ENCODE measurements at regions not wholly inside any gene's neighbourhood (a gene's known extent, or its start where the extent isn't known, plus 50 kb on each side); places are given as distances from the start of the nearest gene placed in this dataset.
"Not testable (repeated sequence)": the region's sequence is repeated elsewhere in the genome, so short reads cannot be mapped to it uniquely, and the experiment has no call there.

GRCh38 chr4:11700751-11701226 is 272.1 kb upstream of the HS3ST1 start:
- DNase-seq (ENCODE audit: low read depth): no peak

- DNase-seq (ENCODE audit: low read depth): no peak
Observed at GRCh38 chr4:11698846-11699590, 270.3 kb upstream of the HS3ST1 start.

DNA sequence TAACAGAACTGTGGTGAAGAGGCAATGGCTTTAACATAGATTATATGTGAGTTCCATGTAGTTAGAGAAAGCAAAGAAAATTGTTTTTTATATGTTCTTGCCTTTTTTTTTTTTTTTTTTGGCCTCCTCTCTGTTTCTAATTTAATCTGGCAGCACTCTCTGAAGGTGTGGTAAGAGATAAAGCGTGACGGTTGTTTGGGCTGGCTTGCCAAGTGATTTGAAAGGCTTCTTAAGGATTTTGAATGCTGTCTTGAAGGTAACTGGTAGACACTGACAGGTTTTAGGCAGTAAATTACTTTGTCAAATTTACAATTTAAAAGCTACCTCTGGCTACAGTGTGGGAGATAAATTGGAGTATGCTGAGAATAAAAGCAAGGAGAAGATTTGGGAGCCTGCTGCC is 269.3 kb upstream of the HS3ST1 start:
- DNase-seq (ENCODE audit: low read depth): no peak

GRCh38 chr4:11693693-11694092 is 265.0 kb upstream of the HS3ST1 start:
- no peak for DNase-seq (ENCODE audit: low read depth)

DNA sequence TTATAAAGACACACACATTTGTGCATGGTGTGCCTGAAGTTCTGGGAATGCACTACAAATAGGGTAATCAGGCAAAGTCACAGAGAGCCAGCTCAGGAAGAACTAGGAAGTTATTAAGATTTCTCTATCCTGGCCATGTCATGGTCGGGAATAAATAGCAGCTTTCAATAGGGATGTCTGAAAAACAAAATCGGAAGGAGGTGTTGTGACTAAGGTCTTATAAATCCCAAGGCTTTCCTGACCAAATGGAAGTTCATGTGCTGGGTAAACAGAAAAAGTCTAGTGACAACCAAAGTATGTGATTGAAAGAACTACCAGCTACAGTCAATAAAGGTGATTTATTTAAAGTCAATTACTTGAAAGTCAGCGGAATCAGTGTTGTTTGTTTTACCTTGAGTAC is 262.5 kb upstream of the HS3ST1 start:
- DNase-seq (ENCODE audit: low read depth): no peak

DNA sequence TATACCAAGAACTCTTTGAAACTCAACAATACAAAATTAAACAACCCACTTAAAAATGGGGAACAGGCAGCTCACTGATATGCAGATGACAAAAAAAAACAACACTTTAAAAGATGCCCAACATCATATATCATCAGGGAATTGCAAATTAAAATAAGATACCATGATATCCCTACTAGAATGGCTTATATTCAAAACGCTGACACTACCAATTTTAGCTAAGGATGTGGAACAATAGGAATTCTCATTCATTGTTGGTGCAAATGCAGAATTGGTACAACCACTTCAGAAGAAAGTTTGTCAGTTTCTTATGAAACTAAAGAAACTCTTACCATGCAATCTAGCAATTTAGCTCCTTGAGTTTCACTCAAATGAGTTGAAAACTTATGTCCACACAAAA is 259.0 kb upstream of the HS3ST1 start:
- no peak for DNase-seq (ENCODE audit: low read depth)

DNA sequence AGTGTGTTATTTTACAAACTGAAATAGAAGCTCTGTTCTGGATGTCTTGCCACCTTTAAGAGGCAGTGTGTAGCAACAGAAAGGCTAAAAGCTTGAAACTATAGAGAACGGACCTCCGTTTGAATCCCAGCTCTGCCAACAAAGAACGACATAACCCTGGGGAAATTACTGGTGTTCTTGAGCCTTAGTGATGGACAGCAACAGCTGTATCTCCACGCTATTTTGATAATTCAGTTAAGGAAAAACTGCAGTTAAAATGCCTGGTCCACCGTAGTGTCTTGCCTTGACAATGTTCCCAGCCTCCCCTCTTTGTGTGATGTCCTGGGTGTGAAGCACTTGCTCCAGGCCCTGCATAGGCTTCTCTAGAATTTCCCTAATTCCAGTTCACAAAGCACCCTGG is 256.8 kb upstream of the HS3ST1 start:
- DNase-seq (ENCODE audit: low read depth): no peak

- DNase-seq (ENCODE audit: low read depth): no peak
Observed at GRCh38 chr4:11675051-11675800, 246.5 kb upstream of the HS3ST1 start.

GRCh38 chr4:11670304-11670703 is 241.6 kb upstream of the HS3ST1 start:
- no peak for DNase-seq (ENCODE audit: low read depth)

DNA sequence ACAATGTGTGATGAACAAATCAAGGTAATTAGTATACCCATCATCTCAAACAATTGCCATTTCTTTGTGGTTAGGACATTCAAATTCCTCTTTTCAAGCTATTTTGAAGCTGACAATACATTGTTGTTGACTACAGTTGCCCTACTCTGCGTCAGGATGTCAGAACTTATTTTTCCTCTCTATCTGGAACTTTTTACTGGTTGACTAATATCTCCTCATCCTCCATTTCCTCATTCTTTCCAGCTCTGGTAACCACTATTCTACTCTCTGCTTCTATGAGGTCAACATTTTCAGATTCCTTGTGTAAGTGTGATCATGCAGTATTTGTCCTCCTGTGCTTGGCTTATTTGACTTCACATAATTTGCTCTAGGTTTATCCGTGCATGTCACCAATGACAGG is 240.5 kb upstream of the HS3ST1 start:
- DNase-seq (ENCODE audit: low read depth): no peak

DNA sequence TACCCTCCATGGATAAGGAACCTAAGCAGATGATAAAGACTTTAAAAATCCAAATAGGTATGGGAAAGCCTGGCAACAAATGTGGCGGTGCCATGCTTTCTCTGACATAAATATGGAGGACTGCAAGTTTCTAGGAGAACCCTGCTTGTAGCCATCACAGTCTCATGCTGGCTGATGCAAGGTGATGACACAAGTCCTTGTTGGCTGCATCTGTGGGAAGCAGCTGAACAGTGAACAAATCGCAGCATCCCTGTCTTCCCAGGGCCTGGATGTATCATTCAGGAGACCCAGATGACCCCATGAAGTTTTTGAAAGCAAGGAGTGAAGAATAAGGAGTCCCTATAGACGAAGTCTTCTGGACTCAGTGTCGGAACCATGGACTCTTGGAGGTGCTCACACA is 234.4 kb upstream of the HS3ST1 start:
- no peak for DNase-seq (ENCODE audit: low read depth)

- no peak for DNase-seq (ENCODE audit: low read depth)
Observed at GRCh38 chr4:11650801-11651596, 222.3 kb upstream of the HS3ST1 start.

DNA sequence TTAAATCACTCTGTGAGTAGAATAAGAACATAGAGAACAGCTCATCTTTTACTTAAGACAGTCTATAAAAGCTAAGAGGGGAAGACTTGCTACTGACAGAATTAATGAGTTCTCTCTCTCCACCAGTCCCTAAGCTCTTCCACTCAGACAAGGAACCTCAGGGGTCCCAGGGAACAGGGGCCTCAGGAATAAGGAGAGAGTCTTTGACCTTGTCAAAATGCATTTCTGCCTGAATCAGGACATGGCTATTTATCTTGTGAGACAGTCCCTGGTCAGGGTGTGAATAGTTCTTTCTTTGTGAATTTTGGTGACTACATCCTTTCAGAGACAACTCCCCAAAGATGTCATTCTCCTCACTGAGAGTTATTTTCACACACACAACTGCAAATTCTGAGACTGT is 218.7 kb upstream of the HS3ST1 start:
- DNase-seq (ENCODE audit: low read depth): no peak

GRCh38 chr4:11643081-11643480 is 214.4 kb upstream of the HS3ST1 start:
- not testable (repeated sequence) for DNase-seq (ENCODE audit: low read depth)

- DNase-seq (ENCODE audit: low read depth): no peak
Observed at GRCh38 chr4:11640584-11640983, 211.9 kb upstream of the HS3ST1 start.

- no peak for DNase-seq (ENCODE audit: low read depth)
Observed at GRCh38 chr4:11636551-11636950, 207.9 kb upstream of the HS3ST1 start.

GRCh38 chr4:11636031-11636430 is 207.3 kb upstream of the HS3ST1 start:
- no peak for DNase-seq (ENCODE audit: low read depth)

- DNase-seq (ENCODE audit: low read depth): no peak
Observed at GRCh38 chr4:11635342-11635741, 206.6 kb upstream of the HS3ST1 start.

DNA sequence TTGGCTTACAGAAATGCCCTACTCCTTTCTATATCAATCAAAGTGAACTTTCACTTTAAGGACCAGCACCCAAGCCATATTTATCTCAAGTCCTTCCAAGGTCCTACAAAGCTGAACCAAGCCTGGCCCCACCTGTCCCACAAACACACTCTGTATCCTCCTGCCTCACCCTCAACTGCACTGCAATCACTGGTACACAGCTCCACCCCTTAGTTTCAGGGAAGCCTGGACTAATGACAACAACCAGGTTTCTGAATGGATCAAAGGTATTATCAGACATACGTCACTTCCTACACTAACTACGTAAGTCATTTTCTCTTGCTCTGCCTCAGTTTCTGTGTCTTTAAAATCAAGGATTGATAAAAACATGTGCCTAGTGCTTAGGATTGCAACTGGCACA is 205.6 kb upstream of the HS3ST1 start:
- DNase-seq (ENCODE audit: low read depth): no peak

DNA sequence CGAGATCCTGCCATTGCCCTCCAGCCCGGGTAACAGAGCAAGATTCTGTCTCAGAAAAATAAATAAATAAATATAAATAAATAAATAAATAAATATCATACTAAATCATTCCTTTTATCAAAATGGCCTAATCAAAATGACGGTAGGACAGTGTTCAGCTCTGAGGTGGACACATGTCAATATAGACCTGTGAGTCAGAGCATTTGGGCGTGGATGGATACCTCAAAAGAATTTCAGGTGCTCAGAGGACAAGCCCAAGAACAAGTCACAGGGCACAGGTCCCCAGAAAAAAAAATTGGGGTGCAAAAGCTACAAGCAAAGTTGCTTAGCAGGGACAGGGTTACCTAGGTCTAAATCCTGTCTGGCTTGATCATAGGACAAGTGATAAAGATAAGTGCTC is 204.7 kb upstream of the HS3ST1 start:
- no peak for DNase-seq (ENCODE audit: low read depth)

DNA sequence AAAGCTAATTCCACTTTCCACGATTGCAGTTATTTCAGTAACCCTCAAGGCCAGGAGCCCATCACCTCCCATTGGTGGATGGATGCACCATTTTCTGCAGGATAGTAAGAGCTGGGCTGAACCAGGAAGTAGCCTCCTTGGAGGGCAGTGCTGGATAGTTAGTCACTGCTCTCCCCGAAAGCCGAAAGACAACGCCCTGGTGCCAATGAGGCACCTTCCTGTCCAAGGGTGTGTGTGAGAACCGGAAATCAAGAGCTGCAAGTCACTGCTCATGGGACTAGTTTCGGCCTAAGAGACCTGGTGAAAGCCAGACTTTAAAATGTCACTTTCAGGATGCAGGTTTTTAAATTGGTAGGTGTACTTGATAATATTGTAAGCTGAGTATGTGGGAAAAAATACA is 203.8 kb upstream of the HS3ST1 start:
- DNase-seq (ENCODE audit: low read depth): no peak

GRCh38 chr4:11632025-11632424 is 203.3 kb upstream of the HS3ST1 start:
- no peak for DNase-seq (ENCODE audit: low read depth)

DNA sequence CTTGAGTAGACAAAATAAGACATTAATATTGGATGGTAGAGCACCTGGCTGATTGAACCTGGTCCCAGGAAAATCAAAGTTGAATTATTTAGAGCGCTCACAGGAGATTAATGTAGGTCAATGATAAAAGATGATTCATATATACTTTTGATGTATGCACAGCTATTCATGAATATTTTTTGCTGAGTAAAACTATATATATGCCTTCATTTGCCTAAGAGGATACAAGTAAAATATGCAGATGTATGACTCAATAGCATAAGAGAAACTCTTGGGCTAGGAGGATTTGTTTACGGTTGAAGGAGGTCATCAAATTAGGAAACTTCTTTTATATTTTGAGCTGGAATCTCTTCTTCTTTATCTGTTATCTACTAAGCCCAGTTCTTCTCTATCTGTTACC is 202.7 kb upstream of the HS3ST1 start:
- no peak for DNase-seq (ENCODE audit: low read depth)

All from activated T-helper 9 cell treated with anti-CD3 and anti-CD28 coated beads, Interleukin-2, amount 50 U/mL, for 16 hours (primary cell).